Muscle layer of colon (tissue), 2 donors: ENCODE measurements at regions not wholly inside any gene's neighbourhood (a gene's known extent, or its start where the extent isn't known, plus 50 kb on each side); places are given as distances from the start of the nearest gene placed in this dataset.

Experiments used
- H3K27ac ChIP-seq: one replicate; pipeline ENCODE4 v1.7.0; 2013; ENCODE audit warnings: low read depth, mild to moderate bottlenecking, low read length, moderate library complexity
- H3K27me3 ChIP-seq, 2 donors: one replicate each; pipeline ENCODE4 v1.7.0; 2013; ENCODE audit warnings: low read length in 2 of 2, mild to moderate bottlenecking in 2 of 2; ENCODE audit not compliant: insufficient read depth in 2 of 2, control insufficient read depth in 1 of 2
- H3K36me3 ChIP-seq: one replicate; pipeline ENCODE4 v1.7.0; 2013; ENCODE audit warnings: mild to moderate bottlenecking, low read length; ENCODE audit not compliant: insufficient read depth
- H3K4me1 ChIP-seq: one replicate; pipeline ENCODE4 v1.7.0; 2013; ENCODE audit warnings: mild to moderate bottlenecking, low read length; ENCODE audit not compliant: insufficient read depth
- H3K4me3 ChIP-seq, 2 donors: one replicate each; pipeline ENCODE4 v1.7.0; 2013; ENCODE audit warnings: low read length in 2 of 2, low read depth in 1 of 2, mild to moderate bottlenecking in 1 of 2, moderate library complexity in 1 of 2
- H3K9ac ChIP-seq: one replicate; pipeline ENCODE4 v1.7.0; 2013; ENCODE audit warnings: low read length
- H3K9me3 ChIP-seq: one replicate; pipeline ENCODE4 v1.7.0; 2013; ENCODE audit warnings: mild to moderate bottlenecking, low read length
- donor health status: abdominal sarcoma.
- donor health status: Adenocarcinoma of cecum.

- H3K27ac ChIP-seq = no peak overlapping the region
- H3K9me3 ChIP-seq = no peaks in the 10 kb centered on the region
- H3K4me1 ChIP-seq = no peaks in the 10 kb centered on the region
- H3K4me3 ChIP-seq = no peak overlapping the region
- no peaks in the 10 kb centered on the region for H3K36me3 ChIP-seq
- no peaks in the 10 kb centered on the region for H3K27me3 ChIP-seq
- no peak overlapping the region for H3K9ac ChIP-seq
Measured at GRCh38 chr16:60077861-60078260, 1343.7 kb upstream of the GOT2 start.

- Histone ChIP-seq H3K9me3 (no peaks in the 10 kb centered on the region), H3K27ac (no peak overlapping the region), H3K4me1 (no peaks in the 10 kb centered on the region), H3K4me3 (no peak overlapping the region), H3K9ac (no peak overlapping the region), H3K36me3 (no peaks in the 10 kb centered on the region), H3K27me3 (no peaks in the 10 kb centered on the region)
Measured at GRCh38 chr16:60074378-60074777, 1340.3 kb upstream of the GOT2 start.

DNA sequence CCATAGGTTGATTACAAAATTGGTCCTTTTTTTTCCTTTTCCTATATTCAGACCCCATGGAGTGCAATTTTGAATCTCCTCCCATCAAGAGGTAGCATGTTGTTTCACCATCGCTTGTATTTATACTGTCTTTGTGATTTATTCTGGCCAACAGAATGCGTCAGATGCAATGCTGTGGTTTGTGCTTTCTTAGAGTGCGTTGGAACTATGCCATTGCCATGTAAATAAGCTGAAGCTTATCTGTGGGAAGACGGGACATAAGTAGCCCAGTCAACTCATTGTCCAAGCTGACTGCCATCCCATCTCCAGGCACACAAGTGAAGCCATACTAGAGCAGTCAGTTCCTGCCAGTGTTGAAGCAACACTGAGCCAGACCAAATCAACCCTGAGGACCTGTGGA lies 1339.3 kb upstream of the GOT2 start:
- Histone ChIP-seq H3K9me3 (no peaks in the 10 kb centered on the region), H3K27me3 (no peaks in the 10 kb centered on the region), H3K36me3 (no peaks in the 10 kb centered on the region), H3K9ac (no peak overlapping the region), H3K4me3 (no peak overlapping the region), H3K4me1 (no peaks in the 10 kb centered on the region), H3K27ac (no peak overlapping the region)

DNA sequence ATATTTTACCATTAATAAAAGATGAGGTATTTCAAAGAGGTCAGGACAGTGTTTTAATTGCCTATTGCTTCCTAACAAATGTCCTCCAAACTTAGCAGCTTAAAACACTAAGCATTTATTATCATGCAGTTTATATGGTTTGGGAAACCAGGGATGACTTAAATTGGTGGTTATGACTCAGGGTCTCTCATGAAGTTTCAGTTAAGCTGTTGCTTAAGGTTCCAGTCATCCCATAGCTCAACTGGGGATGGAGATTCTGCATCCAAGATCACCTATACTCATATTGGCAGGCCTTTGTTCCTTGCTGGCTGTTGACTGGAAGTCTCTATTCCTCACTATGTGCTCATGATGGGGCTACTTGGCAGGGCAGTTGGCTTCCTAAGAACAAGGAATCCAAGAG lies 1329.9 kb upstream of the GOT2 start:
- Histone ChIP-seq H3K4me3 (no peak overlapping the region), H3K9me3 (no peaks in the 10 kb centered on the region), H3K27me3 (no peaks in the 10 kb centered on the region), H3K27ac (no peak overlapping the region), H3K9ac (no peak overlapping the region), H3K4me1 (no peaks in the 10 kb centered on the region), H3K36me3 (no peaks in the 10 kb centered on the region)

DNA sequence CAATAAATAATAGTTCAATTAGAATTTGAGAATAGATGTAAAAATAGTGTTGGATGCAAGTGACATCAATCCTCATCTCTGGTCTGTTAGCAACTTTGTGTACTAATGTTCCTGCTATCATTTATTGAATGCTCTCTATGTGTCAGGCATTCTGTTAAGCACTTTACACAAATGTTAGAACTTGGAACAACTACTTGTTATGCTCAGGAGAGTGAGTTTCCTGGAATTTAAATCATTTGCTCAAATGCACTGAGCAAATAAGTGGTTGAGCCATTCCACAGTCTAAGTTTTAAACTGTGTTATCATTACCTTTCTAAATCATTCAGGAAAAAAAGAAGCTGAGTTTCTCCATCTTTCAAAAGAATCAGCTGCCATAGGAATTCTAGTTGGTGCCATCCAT lies 1327.3 kb upstream of the GOT2 start:
- Histone ChIP-seq H3K4me3 (no peak overlapping the region), H3K9ac (no peak overlapping the region), H3K27ac (no peak overlapping the region), H3K9me3 (no peaks in the 10 kb centered on the region), H3K27me3 (no peaks in the 10 kb centered on the region), H3K4me1 (no peaks in the 10 kb centered on the region), H3K36me3 (no peaks in the 10 kb centered on the region)

- no peaks in the 10 kb centered on the region for H3K9me3 ChIP-seq
- no peak overlapping the region for H3K9ac ChIP-seq
- H3K4me1 ChIP-seq = no peaks in the 10 kb centered on the region
- H3K36me3 ChIP-seq = no peaks in the 10 kb centered on the region
- H3K4me3 ChIP-seq = no peak overlapping the region
- no peak overlapping the region for H3K27ac ChIP-seq
- H3K27me3 ChIP-seq = no peaks in the 10 kb centered on the region
Measured at GRCh38 chr16:60060731-60061130, 1326.6 kb upstream of the GOT2 start.

DNA sequence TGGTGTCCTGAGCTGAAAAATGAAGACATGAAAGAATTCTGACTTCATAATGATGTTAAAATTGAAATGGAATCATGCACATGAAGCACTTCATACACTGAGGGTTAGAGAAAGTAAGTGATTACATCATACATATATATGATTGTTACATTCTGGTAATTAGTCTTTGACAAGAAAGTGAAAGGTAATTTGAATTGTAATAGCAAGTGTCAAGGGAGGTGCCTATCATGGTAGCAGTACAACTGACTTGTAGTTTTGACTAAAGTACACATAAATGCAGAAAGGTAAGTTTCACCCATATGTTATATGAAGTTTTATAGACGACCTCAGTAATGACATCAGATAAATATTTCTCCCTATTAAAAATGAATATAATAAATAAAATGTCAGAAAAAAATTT lies 1325.0 kb upstream of the GOT2 start:
- Histone ChIP-seq H3K4me1 (no peaks in the 10 kb centered on the region), H3K4me3 (no peak overlapping the region), H3K27ac (no peak overlapping the region), H3K9me3 (no peaks in the 10 kb centered on the region), H3K36me3 (no peaks in the 10 kb centered on the region), H3K9ac (no peak overlapping the region), H3K27me3 (no peaks in the 10 kb centered on the region)

DNA sequence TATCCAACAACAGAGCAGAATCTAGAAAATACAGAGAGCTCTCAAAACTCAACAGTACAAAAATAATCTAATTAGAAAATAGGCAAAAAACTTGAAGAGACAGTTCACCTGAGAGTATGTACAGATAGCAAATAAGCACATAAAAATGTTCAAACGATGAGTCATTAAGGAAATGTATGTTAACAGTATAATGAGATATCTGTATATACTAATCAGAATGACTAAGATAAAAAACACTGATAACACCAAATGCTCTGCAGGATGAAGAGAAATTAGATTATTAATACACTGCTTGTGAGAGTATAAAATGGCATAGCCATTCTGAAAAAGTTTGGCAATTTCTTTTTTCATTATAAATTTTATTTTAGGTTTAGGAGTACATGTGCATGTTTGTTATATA lies 1307.6 kb upstream of the GOT2 start:
- Histone ChIP-seq H3K27ac (no peak overlapping the region), H3K4me1 (no peaks in the 10 kb centered on the region), H3K4me3 (no peak overlapping the region), H3K9ac (no peak overlapping the region), H3K36me3 (no peaks in the 10 kb centered on the region), H3K9me3 (no peaks in the 10 kb centered on the region), H3K27me3 (no peaks in the 10 kb centered on the region)

- Histone ChIP-seq H3K9ac (no peak overlapping the region), H3K4me1 (no peaks in the 10 kb centered on the region), H3K27ac (no peak overlapping the region), H3K27me3 (no peaks in the 10 kb centered on the region), H3K9me3 (no peaks in the 10 kb centered on the region), H3K36me3 (no peaks in the 10 kb centered on the region), H3K4me3 (no peak overlapping the region)
Measured at GRCh38 chr16:60031740-60032139, 1297.6 kb upstream of the GOT2 start.

GRCh38 chr16:60027351-60027750 lies 1293.2 kb upstream of the GOT2 start:
- Histone ChIP-seq H3K4me3 (no peak overlapping the region), H3K9ac (no peak overlapping the region)

GRCh38 chr16:60013076-60013475 lies 1279.0 kb upstream of the GOT2 start:
- no peaks in the 10 kb centered on the region for H3K27me3 ChIP-seq
- no peaks in the 10 kb centered on the region for H3K9me3 ChIP-seq
- no peak overlapping the region for H3K4me3 ChIP-seq
- H3K36me3 ChIP-seq = no peaks in the 10 kb centered on the region
- H3K9ac ChIP-seq = no peak overlapping the region
- no peak overlapping the region for H3K27ac ChIP-seq
- H3K4me1 ChIP-seq = no peaks in the 10 kb centered on the region

More at GRCh38 chr16:60027351-60027750, 1293.2 kb upstream of the GOT2 start:
- no peaks in the 10 kb centered on the region for H3K27me3 ChIP-seq
- no peaks in the 10 kb centered on the region for H3K9me3 ChIP-seq
- no peak overlapping the region for H3K27ac ChIP-seq
- H3K36me3 ChIP-seq = no peaks in the 10 kb centered on the region
- H3K4me1 ChIP-seq = no peaks in the 10 kb centered on the region

DNA sequence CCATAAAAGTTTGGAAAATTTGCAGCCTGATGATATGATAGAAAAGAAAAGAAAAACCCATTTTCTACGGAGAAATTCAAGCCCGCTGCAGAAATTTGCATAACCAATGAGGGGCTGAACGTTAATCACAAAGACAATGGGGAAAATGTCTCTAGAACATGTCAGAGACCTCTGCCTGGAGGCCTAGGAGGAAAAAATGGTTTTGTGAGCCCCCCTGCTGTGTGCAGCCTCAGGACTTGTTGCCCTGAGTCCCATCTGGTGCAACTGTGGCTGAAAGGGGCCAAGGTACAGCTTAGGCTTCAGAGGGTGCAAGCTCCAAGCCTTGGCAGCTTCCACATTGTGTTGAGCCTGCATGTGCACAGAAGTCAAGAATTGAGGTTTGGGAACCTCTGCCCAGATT lies 1267.4 kb upstream of the GOT2 start:
- no peaks in the 10 kb centered on the region for H3K27me3 ChIP-seq
- H3K27ac ChIP-seq = no peak overlapping the region
- H3K4me3 ChIP-seq = no peak overlapping the region

More for the DNA sequence above, 1267.4 kb upstream of the GOT2 start:
- Histone ChIP-seq H3K4me1 (no peaks in the 10 kb centered on the region), H3K36me3 (no peaks in the 10 kb centered on the region), H3K9me3 (no peaks in the 10 kb centered on the region), H3K9ac (no peak overlapping the region)
